ENCODE measurements at regions not wholly inside any gene's neighbourhood (a gene's known extent, or its start where the extent isn't known, plus 50 kb on each side); places are given as distances from the start of the nearest gene placed in this dataset.
A peak's percentile ranks its signal among the peaks of the same experiment; 100 is the strongest.
"Not testable (repeated sequence)": the region's sequence is repeated elsewhere in the genome, so short reads cannot be mapped to it uniquely, and the experiment has no call there.

DNA sequence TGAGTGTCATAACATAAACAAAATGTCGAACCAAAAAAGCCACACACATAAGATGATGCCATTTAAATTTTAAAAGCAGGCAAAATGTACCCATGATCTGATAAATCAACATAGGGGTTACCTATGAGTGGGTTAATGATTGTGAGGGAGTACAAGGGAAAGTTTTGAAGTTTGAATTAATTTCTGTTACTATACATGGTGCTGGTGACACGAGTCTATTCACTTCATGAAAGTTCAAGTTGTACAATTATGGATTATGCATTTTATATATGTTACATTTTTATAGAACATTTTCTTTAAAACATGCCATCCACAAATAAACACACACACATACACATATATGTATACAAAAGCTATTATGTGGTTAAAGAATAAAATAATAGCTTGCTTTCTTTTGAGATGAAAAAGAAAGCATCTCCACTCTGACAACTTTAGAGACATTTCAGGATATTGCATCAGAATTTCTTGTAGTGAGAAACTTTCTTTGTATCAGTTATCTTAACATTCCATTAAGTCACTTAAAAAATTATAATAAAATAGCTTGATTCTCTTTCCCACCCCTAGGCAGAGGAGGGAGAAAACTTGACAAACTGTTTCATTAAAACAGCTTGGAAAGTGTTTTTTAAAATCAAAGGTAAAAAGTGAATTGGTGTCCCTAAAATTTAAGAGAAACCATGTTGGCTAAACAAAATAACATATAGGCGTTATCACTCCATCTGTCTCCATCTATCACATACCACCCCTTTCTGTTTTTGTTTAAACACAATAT lies 891.8 kb upstream of the NDST4 start:
- no peak for DNase-seq

DNA sequence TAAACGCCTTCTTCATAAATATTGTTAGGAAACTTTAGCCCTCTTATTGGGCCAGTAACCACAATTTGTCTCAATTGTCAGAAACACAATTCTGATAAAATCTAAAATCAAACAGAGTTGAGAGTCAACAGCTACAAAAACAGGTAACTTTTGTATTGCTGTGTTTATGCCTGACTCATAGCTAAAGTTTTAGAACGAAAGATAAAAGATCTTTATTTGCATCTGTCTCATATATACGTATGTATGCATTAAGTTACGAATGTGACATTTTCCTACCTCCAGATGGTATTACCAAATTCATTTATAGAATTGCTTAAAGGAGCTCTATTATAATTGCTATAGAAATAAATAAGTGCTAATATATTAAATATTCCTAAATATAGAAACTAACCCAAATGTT lies 887.9 kb upstream of the NDST4 start:
- DNase-seq: no peak

DNA sequence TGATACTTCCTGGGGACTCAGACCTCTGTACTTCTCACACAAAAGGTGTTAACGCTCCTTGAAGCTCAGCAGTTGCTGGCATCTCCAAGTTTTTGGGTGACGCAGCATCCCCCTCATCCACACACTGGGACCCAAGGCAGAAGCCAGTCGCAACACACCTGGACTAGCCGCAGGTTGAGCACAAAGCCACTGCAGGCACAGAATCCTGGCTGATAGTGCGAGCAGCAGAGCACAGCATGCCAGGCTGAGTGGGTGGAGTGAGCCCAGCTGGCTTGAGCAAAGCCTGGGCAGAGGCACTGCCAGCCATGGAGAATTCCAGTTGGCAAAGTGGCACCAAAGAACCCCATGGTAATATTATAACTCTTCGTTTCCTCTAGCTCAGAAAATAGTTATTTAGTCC lies 873.2 kb upstream of the NDST4 start:
- no peak for DNase-seq

DNA sequence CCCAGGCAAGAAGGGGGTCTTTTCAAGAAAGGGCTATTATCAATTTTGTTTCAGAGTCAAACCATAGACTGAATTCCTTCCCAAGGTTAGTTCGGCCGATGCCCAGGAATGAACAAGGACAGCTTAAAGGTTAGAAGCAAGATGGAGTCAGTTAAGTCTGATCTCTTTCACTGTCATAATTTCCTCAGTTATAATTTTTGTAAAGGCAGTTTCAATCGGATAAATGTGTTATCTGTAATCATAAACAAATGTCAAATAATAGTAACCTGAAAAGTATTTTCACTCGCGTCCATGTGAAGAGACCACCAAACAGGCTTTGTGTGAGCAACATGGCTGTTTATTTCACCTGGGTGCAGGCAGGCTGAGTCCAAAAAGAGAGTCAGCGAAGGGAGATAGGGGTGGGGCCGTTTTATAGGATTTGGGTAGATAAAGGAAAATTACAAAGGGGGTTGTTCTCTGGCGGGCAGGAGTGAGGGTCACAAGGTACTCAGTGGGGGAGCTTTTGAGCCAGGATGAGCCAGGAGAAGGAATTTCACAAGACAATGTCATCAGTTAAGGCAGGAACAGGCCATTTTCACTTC lies 862.1 kb upstream of the NDST4 start:
- not testable (repeated sequence) for DNase-seq

DNA sequence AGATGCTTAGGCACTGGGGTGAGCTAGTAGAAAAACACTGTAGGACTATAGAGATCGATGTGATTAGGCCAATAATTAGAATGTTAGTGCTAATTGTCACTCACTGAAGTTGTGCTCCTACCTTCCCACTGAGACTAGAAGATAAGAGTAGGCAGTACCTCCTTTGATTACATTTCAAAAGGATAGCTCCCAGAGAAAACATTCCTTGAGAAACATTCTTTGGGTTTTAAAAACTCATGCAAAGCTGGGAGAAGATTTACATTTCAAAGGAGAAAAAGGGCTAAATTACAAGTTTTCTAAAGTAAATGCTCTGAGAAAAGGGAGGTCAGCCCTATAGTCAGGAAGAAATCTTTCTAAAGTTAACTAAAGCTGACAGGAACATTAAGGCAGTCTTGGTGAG lies 860.3 kb upstream of the NDST4 start:
- no peak for DNase-seq

DNA sequence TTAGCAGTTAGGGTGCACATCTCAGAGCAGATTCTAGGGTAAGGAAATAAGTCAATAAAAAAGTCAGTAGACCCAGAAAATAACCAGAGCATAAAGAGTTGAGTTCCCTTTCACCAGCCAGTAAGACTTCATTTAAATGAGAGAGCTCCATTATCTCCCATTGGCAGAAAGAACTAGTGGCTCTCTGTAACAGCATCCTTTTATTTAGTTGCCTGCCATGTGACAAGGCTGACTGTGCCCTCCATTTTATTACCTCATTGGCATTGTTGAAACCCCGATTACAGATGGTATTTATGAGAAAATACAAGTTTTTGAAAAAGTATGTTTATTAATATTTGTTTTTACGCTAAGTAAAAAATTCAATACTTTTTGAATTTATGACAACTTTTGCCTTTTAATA lies 859.5 kb upstream of the NDST4 start:
- no peak for DNase-seq

DNA sequence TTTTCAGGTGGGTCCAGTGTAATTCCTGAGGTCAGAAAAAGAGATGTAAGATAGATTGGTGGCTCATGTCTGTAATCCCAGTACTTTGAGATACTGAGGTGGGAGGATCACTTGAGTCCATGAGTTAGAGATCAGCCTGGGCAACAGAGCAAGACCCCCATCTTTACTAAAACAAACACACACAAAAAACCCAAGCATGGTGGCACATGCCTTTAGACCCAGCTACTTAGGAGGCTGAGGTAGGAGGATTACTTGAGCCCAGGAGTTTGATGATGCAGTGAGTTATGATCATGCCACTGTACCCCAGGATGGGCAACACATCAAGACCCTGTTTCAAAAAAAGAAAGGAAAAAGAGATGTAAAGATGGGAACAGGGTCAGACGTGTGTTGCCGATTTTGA lies 857.4 kb upstream of the NDST4 start:
- no peak for DNase-seq

DNA sequence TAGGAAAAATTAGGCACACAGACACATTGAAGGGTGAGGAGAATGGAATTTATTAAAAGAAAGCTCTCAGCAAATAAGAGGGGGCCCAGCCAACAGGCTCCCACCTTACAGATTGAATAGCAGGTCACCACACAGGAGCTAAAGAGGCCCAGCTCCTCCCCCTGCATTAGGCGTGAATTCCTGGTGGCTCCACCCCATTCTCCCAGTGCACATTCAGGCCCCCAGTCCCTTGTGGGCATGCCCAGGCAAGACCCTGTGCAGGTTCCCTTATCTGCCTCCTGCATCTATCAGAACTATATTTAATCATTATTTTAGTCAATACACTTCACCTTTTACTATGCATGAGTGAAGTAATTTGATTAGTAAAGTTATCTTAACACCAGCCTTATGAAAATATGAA lies 856.3 kb upstream of the NDST4 start:
- DNase-seq: peak in 1 of 3 experiments; percentile 4

DNA sequence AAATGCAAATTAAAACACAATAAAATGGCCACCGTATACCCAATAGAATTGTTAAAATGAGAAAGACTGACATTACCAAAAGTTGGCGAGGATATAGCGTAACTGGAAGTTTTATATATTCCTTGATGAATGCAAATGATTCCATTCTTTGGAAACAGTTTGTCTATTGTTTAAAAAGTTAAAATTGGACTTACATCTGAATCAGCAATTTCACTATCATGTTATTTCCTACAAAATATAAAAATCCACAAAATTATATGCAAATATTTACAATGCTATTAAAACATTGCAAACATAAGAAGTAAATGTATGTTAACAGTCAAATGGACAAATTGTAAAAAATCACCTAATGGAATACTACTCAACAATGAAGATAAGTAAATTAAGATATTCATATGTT lies 852.2 kb upstream of the NDST4 start:
- DNase-seq: no peak

DNA sequence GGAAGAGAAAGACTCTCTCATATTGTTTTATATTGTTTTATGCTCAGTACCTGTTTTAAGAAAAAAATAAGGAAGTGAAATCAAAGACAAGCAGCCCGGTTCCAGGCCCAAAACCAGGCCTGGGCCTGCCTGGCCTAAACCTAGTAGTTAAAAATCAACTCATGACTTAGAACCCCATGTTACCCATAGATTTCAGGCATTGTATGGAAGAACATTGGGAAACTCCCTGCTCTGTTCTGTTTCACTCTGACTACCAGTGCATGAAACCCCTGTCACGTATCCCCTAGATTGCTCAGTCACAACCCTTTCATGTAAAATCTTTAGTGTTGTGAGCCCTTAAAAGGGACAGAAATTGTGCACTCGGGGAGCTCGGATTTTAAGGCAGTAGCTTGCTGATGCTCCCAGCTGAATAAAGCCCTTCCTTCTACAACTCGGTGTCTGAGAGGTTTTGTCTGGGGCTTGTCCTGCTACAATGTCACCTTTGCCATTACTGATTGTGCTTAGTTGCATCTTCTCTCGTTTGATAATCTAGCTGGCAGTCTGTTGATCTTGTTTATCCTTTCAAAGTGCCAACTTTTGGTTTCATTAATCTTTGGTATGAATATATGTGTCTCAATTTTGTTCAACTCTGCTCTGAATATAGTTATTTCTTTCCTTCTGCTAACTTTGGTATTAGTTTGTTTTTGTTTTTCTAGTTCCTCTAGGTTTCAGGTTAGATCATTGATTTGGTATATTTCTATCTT lies 842.8 kb upstream of the NDST4 start:
- DNase-seq: not testable (repeated sequence)

DNA sequence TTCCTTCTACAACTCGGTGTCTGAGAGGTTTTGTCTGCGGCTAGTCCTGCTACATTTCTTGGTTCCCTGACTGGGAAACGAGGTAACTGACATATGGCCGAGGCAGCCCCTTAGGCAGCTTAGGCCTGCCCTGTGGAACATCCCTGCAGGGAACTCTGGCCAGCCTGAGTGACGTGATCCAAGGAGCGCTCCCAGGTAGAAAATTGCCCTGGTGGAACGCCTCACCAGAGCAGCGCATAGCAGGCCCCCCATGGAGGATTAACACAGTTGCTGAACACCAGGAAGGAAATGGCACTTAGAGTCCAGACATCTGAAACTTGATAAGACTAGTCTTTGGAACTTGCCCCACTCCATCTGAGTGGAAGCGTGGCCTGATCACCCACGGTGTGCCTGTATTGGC lies 837.4 kb upstream of the NDST4 start:
- DNase-seq: no peak

DNA sequence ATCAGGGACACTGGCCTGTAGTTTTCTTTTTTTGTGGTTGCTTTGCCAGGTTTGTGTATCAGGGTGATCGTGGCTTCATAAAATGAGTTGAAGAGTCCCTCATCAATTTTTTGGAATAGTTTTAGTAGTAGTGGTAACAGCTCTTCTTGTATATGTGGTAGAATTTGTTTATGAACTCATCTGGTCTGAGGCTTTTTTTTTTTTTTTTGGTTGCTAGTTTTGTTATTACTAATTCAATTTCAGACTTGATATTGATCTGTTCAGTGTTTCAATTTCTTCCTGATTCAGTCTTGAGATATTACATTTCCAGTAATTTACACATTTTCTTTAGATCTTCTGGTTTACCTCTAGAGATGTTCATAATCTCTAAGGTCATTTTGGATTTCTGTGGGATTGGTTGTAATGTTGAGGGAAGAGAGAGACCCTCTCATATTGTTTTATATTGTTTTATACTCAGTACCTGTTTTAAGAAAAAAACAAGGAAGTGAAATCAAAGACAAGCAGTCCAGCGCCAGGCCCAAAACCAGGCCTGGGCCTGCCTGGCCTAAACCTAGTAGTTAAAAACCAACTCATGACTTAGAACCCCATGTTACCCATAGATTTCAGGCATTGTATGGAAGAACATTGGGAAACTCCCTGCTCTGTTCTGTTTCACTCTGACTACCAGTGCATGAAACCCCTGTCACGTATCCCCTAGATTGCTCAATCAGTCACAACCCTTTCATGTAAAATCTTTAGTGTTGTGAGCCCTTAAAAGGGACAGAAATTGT lies 836.7 kb upstream of the NDST4 start:
- not testable (repeated sequence) for DNase-seq

DNA sequence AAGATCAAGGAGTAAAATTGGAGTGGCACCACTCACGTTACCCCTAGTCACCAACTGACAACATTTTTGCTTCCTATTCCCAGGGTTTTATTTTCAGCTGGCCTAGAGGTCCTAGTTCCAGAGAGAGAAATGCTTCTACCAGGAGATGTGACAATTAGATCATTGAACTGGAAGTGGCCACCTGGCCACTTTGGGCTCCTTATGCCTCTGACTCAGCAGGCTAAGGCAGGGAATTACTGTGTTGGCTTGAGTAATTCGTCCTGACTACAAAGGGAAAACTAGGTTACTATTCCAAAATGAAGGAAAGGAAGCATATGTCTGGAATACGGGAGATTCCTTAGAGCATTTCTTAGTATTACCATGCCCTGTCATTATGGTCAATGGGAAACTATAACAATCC lies 831.6 kb upstream of the NDST4 start:
- DNase-seq: no peak

DNA sequence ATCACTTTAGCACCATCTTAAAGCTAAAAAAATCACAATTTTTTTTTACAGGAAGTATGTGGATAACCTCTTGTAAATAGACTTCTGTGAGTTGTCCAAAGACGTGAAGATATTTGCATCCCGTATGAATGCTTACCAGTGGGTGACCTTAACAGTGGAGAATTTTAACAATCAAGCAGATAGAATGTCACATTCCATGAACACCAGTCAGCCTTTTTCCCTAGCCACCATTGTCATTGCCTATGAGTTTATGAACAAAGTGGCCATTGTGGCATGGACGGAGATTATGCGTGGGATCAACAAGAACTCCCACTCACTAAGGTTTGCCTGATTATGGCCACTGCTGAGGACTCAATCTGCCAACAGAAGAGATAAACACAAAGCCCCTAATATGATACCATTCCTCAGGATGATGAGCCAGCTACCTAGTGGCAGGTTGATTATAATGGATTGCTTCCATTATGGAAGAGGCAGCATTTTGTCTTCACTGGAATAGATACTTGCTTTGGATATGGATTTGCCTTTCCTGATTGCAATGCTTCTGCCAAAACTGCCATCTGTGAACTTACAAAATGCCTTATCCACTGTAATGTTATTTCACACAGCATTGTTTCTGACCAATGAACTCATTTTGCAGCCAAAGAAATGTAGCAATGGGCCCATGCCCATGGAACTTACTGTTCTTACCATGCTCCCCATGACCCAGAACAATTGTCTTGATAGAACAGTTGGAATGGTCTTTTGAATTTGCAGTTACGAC lies 830.9 kb upstream of the NDST4 start:
- DNase-seq: no peak

DNA sequence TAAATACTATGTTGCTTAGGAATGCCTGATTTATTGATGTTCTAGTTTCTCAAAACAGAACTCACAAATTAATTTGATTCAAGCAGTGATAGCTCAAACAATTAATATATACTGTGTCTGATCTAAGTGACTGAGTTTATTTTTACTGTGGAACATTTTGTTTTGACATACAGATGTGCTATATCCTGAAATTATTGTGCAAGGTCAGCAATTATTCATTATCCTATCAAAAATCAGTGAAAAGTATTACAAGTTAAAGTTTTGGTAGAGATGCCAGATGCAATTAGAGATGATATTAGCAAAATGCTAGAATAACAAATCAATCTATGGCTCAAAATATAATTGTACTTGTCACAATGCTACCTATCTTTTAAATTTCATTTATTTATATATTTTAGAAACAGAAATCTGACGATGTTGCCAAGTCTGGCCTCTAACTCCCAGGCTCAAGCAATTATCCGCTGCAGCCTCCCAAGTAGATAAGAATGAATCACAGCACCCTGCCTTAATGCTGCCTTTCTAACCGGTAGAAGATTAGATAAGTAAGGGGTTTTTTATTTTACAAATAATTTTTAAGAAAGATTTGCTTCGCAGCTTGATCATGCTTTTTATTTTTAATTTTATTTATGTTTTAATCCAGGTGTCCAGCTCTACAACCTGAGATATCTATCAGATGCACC lies 825.5 kb upstream of the NDST4 start:
- DNase-seq: no peak

DNA sequence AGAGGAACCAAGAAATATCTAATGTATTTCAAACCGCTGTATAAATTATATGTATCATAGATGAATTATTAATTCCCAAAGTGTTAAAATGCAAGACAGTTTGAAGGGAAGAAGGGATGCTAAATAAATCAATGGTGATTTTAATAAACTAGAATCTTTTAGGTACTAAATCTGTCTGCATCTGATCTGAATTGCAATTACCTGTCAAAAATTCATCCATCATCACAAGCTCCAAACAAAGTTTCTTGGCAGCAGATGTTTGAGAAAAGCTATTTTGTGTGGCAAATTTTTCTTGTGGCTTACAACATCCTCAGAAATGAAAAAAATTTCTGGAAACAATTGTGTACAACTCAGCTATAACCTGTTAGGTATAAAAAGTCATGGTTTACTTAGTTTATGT lies 816.0 kb upstream of the NDST4 start:
- no peak for DNase-seq

DNA sequence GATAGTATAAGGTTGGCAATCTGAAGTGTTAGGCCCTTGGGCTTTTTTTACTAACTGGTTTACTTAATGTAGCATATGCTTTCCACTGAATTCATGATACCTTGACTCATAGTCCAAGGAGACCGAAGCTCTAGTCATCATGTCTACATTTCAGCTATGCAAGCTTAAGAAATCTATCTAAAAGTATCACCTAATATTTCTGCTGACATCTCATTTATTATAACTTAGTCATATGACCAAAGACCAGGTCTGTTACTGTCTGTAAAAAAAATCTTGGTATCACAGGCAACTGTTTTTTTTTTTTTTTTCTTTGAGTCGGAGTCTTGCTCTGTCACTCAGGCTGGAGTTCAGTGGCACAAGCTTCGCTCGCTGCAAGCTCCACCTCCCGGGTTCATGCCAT lies 814.0 kb upstream of the NDST4 start:
- DNase-seq: no peak

DNA sequence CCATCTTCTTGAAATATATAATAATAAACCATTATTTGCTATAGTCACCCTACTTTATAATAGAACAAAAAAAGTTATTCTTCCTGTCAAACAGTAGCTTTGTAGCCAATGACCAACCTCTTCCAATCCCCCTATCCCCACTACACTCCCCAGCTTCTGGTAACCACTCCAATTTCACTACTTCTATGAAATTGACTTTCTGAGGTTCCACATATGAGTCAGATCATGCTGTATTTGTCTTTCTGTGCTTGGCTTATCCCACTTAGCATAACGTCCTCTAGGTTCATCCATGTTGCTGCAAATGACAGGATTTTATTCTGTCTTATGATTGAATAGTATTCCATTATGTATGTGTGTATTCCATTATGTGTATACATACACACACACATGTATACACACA lies 809.7 kb upstream of the NDST4 start:
- DNase-seq: no peak

DNA sequence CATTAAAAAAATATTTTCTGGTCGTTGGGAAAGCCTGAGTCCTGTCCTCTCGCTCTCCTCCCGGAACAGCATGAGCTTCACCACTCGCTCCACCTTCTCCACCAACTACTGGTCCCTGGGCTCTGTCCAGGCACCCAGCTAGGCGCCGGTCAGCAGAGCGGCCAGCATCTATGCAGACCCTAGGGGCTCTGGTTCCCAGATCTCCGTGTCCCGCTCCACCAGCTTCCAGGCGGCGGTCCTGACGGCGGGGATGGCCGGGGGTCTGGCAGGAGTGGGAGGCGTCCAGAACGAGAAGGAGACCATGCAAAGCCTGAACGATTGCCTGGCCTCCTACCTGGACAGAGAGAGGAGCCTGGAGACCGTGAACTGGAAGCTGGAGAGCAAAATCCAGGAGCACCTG lies 807.2 kb upstream of the NDST4 start:
- no peak for DNase-seq

DNA sequence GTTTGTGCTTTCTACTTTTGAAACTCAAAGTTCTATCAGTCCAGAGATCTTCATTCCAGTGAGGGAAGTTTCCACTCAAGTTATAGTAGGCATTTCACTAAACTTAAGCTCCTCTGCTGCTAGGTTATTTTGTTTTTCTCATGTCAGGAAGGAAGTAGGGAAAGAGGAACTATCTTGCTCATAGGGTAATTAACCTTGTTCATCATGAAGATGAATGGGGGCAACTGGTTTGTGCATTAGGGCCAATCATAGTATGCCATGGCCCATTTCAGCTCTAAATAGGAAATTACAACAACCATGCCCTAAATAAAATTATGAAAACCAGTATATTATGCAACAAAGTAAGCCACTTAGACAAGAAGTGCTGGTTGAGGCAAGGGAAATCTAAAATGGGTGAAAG lies 804.7 kb upstream of the NDST4 start:
- DNase-seq: no peak

DNA sequence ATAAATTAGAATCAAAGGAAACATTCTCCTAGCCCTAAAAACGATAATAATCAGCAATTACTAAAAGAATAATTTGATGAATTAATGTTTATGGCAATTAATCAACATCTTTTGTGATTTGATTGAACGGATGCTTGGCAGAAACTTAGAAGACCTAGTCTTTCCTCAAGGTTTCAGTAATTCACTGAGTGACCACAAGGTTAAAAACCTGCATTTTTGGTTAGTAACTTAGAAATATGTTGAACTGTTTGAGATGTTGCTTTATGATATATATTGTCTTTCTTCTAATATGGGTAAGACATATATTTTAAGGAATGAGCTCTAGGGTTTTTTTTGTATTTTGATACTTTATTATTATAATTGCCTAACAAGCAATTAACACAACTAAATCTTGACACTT lies 793.0 kb upstream of the NDST4 start:
- DNase-seq: no peak

DNA sequence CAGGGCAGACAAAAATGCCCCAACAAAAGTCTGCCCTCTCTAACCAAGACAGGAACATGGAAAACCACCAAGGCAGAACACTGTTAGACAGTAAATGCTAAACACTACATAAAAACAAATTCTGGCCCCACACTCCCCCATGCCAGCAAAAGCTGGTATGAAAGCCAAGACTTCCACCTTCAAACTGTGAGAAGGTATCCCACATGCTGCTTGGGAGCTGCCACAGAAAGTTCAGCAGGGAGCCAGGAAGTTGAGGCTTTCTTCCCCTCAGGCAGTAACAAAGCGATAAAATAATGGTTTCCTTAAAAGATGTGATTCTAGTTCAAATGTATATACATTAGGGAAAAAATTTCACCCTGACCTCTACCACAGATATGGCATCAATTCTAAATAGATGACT lies 770.4 kb upstream of the NDST4 start:
- no peak for DNase-seq

Data from NCI-H1417 (cell line).